H1 (cell line): ENCODE measurements at regions not wholly inside any gene's neighbourhood (a gene's known extent, or its start where the extent isn't known, plus 50 kb on each side); places are given as distances from the start of the nearest gene placed in this dataset.

Source experiments
- CTCF ChIA-PET: fragments of 300-600 bp; sonication (Branson Sonifier 250); formaldehyde crosslinking; loops from one replicate; lab custom pipeline; 2021; ENCODE audit not compliant: partially characterized antibody; lab: Charles Lee
- POLR2A ChIA-PET: fragments of 300-600 bp; sonication (Branson Sonifier 250); formaldehyde crosslinking; loops from one replicate; lab custom pipeline; 2021; ENCODE audit warnings: inconsistent platforms; ENCODE audit not compliant: partially characterized antibody; lab: Charles Lee
- DNase-seq, 2 experiments: peaks; one replicate each; pipeline versions ENCODE4 v3.0.0 to v3.0.0-alpha.2; 2010 to 2022; ENCODE audit warnings: low spot score in 2 of 2, low read depth in 1 of 2, mixed read lengths in 1 of 2
- FAIRE-seq: peaks from 2 replicates; lab custom pipeline; 2011; peaks lifted over from hg19 to GRCh38; lab: Jason Lieb, UNC
- H2AFZ ChIP-seq: 2 replicates; pipeline ENCODE4 v1.8.1; 2012; ENCODE audit warnings: low read length, inconsistent platforms
- H2AK5ac ChIP-seq: 2 replicates; pipeline ENCODE4 v1.6.1; 2013; ENCODE audit warnings: low read depth, low read length
- H2BK120ac ChIP-seq: replicated peaks from 2 replicates; pipeline ENCODE3; 2013; ENCODE audit warnings: low read depth, low read length, inconsistent platforms
- H2BK12ac ChIP-seq: 2 replicates; pipeline ENCODE4 v1.6.1; 2013; ENCODE audit warnings: low read depth, low read length
- H2BK15ac ChIP-seq: 2 replicates; pipeline ENCODE4 v1.6.1; 2013; ENCODE audit warnings: low read length
- H2BK20ac ChIP-seq: 2 replicates; pipeline ENCODE4 v1.6.1; 2013; ENCODE audit warnings: low read length
- H2BK5ac ChIP-seq: 2 replicates; pipeline ENCODE4 v1.6.1; 2013; ENCODE audit warnings: low read depth, low read length
- H3K14ac ChIP-seq: 2 replicates; pipeline ENCODE4 v1.6.1; 2013; ENCODE audit warnings: inconsistent platforms; ENCODE audit not compliant: insufficient read length
- H3K18ac ChIP-seq: 2 replicates; pipeline ENCODE4 v1.6.1; 2013; ENCODE audit warnings: low read length; ENCODE audit errors: extremely low read depth
- H3K23ac ChIP-seq: 2 replicates; pipeline ENCODE4 v1.6.1; 2013; ENCODE audit warnings: inconsistent platforms; ENCODE audit not compliant: insufficient read length
- H3K23me2 ChIP-seq: 2 replicates; pipeline ENCODE4 v1.6.1; 2013; ENCODE audit warnings: low read depth, low read length
- H3K27ac ChIP-seq: 2 replicates; pipeline ENCODE4 v1.6.1; 2011; ENCODE audit warnings: low read depth, low read length, inconsistent platforms
- H3K27me3 ChIP-seq, 4 experiments: replicated peaks in 1 of 4; 1 replicate in 1 of 4; 2 replicates in 3 of 4; pipeline versions ENCODE4 v1.6.1 to v1.8.1; 2011 to 2013; ENCODE audit warnings: low read length in 3 of 4, mild to moderate bottlenecking in 3 of 4, inconsistent platforms in 2 of 4, mixed read lengths in 2 of 4, moderate library complexity in 1 of 4; ENCODE audit not compliant: control insufficient read depth in 3 of 4, insufficient read depth in 3 of 4; ENCODE audit errors: extremely low read depth in 1 of 4
- H3K36me3 ChIP-seq, 4 experiments: 2 replicates each; pipeline versions ENCODE4 v1.6.1 to v1.8.1; 2011 to 2013; ENCODE audit warnings: mild to moderate bottlenecking in 4 of 4, low read length in 3 of 4, moderate library complexity in 2 of 4, control low read depth in 1 of 4, inconsistent platforms in 1 of 4; ENCODE audit not compliant: insufficient read depth in 4 of 4, control insufficient read depth in 2 of 4
- H3K4ac ChIP-seq: replicated peaks from 2 replicates; pipeline ENCODE3; 2013; ENCODE audit warnings: low read length, low read depth, mixed read lengths, inconsistent platforms; ENCODE audit not compliant: insufficient read length
- H3K4me1 ChIP-seq, 4 experiments: replicated peaks in 1 of 4; 1 replicate in 1 of 4; 2 replicates in 3 of 4; pipeline versions ENCODE4 v1.6.1 to v1.8.1; 2011 to 2013; ENCODE audit warnings: low read length in 3 of 4, inconsistent platforms in 2 of 4, mixed read lengths in 1 of 4; ENCODE audit not compliant: insufficient read depth in 4 of 4, control insufficient read depth in 3 of 4
- H3K4me2 ChIP-seq, 2 experiments: 2 replicates each; pipeline versions ENCODE4 v1.6.1 to v1.8.1; 2011 to 2013; ENCODE audit warnings: low read depth in 2 of 2, low read length in 2 of 2, control low read depth in 1 of 2, inconsistent platforms in 1 of 2, mild to moderate bottlenecking in 1 of 2; ENCODE audit not compliant: insufficient read depth in 1 of 2
- H3K4me3 ChIP-seq, 4 experiments: fragments of 200-600, 300-600 bp in 1 of 4; sonication (generic), shearing (Covaris generic), sonication (Bioruptor Twin) in 1 of 4; 2 replicates each; pipeline versions ENCODE4 v1.5.1 to v1.8.1; 2011 to 2016; ENCODE audit warnings: low read length in 4 of 4, low read depth in 3 of 4, control low read depth in 2 of 4, inconsistent platforms in 2 of 4, mild to moderate bottlenecking in 2 of 4, mixed read lengths in 1 of 4, moderate library complexity in 1 of 4; ENCODE audit not compliant: insufficient read depth in 2 of 4; ENCODE audit errors: extremely low read depth in 1 of 4
- H3K56ac ChIP-seq: replicated peaks from 2 replicates; pipeline ENCODE3; 2013; ENCODE audit warnings: low read depth, mild to moderate bottlenecking, mixed read lengths, low read length, inconsistent platforms; ENCODE audit not compliant: insufficient read length
- H3K79me1 ChIP-seq: 2 replicates; pipeline ENCODE4 v1.6.1; 2013; ENCODE audit warnings: low read depth, low read length, control low read depth
- H3K79me2 ChIP-seq, 2 experiments: 2 replicates each; pipeline versions ENCODE4 v1.6.1 to v1.8.1; 2012 to 2013; ENCODE audit warnings: low read length in 2 of 2, mild to moderate bottlenecking in 2 of 2, inconsistent platforms in 1 of 2; ENCODE audit not compliant: insufficient read depth in 2 of 2, control insufficient read depth in 1 of 2
- H3K9ac ChIP-seq, 4 experiments: replicated peaks in 1 of 4; 1 replicate in 1 of 4; 2 replicates in 3 of 4; pipeline versions ENCODE4 v1.6.1 to v1.8.1; 2011 to 2013; ENCODE audit warnings: low read depth in 3 of 4, low read length in 3 of 4, control low read depth in 2 of 4, mild to moderate bottlenecking in 2 of 4, moderate library complexity in 2 of 4, inconsistent platforms in 1 of 4; ENCODE audit errors: extremely low read depth in 1 of 4
- H3K9me3 ChIP-seq, 2 experiments: 2 replicates each; pipeline versions ENCODE4 v1.6.1 to v1.8.1; 2012 to 2013; ENCODE audit warnings: mild to moderate bottlenecking in 2 of 2, moderate library complexity in 2 of 2, control low read depth in 1 of 2, inconsistent platforms in 1 of 2, low read depth in 1 of 2, low read length in 1 of 2, mixed read lengths in 1 of 2; ENCODE audit not compliant: insufficient read depth in 2 of 2
- H4K20me1 ChIP-seq, 2 experiments: replicated peaks in 1 of 2; 2 replicates each; pipeline versions ENCODE3 to v1.8.1; 2011 to 2013; ENCODE audit warnings: inconsistent platforms in 2 of 2, low read length in 2 of 2, mild to moderate bottlenecking in 1 of 2; ENCODE audit not compliant: insufficient read depth in 2 of 2, control insufficient read depth in 1 of 2
- H4K5ac ChIP-seq: 2 replicates; pipeline ENCODE4 v1.6.1; 2013; ENCODE audit warnings: low read length, low read depth, mixed read lengths, inconsistent platforms; ENCODE audit not compliant: insufficient read length
- H4K8ac ChIP-seq: 2 replicates; pipeline ENCODE4 v1.8.0; 2013; ENCODE audit warnings: mild to moderate bottlenecking, moderate library complexity, low read length, inconsistent platforms; ENCODE audit not compliant: insufficient read depth; ENCODE audit errors: extremely low read depth
- H4K91ac ChIP-seq: replicated peaks from 2 replicates; pipeline ENCODE3; 2013; ENCODE audit warnings: low read length, mixed read lengths, inconsistent platforms; ENCODE audit not compliant: insufficient read length
- CEBPB ChIP-seq: IDR thresholded peaks from 2 replicates; pipeline ENCODE4 v1.6.1; 2012; ENCODE audit warnings: low read depth, low read length
- EP300 ChIP-seq, 2 experiments: IDR thresholded peaks; 1 replicate in 1 of 2; 2 replicates in 1 of 2; pipeline ENCODE4 v1.6.1; 2011 to 2012; ENCODE audit warnings: low read depth in 2 of 2, low read length in 2 of 2, mild to moderate bottlenecking in 2 of 2, borderline replicate concordance in 1 of 2, inconsistent platforms in 1 of 2, moderate library complexity in 1 of 2
- WGBS, 2 experiments: shearing (Covaris generic) in 1 of 2; methylation state at CpG; one replicate each; pipeline versions ENCODE4 v1.1.6 to v1.1.7; 2013 to 2015; ENCODE audit warnings: low lambda C conversion rate in 2 of 2, mixed read lengths in 2 of 2, inconsistent platforms in 1 of 2, low coverage in 1 of 2, missing lambda C conversion rate in 1 of 2; ENCODE audit not compliant: insufficient replicate concordance in 2 of 2, insufficient coverage in 1 of 2, insufficient read length in 1 of 2; ENCODE audit errors: extremely low coverage in 1 of 2, missing lambda C conversion rate in 1 of 2; 5-methylcytosine and 5-hydroxymethylcytosine counted together
- TF ChIP-seq, protein P1 (sequence below): IDR thresholded peaks from 2 replicates; pipeline ENCODE4 v1.6.1; 2011; ENCODE audit warnings: low read depth, mild to moderate bottlenecking, low read length; ENCODE audit not compliant: insufficient read depth

DNA sequence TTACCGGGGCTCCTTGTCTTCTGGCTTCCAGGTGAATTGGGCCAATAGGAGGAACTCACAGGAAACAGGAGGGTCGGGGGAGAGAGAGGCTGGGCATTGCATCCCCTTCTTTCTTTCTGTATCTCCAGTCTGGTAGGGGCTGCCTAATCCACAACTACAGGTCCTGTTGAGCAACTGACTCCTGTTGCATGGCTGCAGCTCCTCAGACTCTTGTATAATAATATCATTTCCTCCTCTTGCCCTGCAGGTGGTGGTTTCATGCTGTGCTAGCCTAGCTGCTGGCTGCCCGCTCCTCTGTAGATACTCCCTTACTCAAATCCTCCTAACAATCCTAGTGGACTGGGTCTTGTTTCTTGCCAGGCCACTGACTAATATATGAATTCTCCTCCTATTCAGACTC, 276.5 kb upstream of the SMIM30 start:
- 0 out of 4 replicates have a peak, but pooled peaks cover 0 to 2% of the 10 kb centered on the region in 2 experiments for H3K9me3 ChIP-seq
- H3K27me3 ChIP-seq, result no peaks in the 10 kb centered on the region
- H4K5ac ChIP-seq, result no peak overlapping the region
- ChIA-PET POLR2A (no interaction called here), CTCF (interaction anchor here (0.6 to 1.9 kb wide), 3 partner anchors 9 to 32 kb away, joined by 3 to 6 read pairs (median 5); no protein-coding TSS in a partner anchor)
- H2BK120ac ChIP-seq, result no peak overlapping the region
- peak; percentile 72 for FAIRE-seq
- peaks cover 0 to 9% (median 7%) of the 10 kb centered on the region in 4 experiments; a peak in 5 of 7 replicates for H3K4me1 ChIP-seq
- H3K4me3 ChIP-seq, result no peak overlapping the region
- H4K20me1 ChIP-seq, result no peaks in the 10 kb centered on the region
- H3K14ac ChIP-seq, result no peak overlapping the region
- H3K23ac ChIP-seq, result no peak overlapping the region
- no peak overlapping the region for H4K91ac ChIP-seq
- WGBS, 2 experiments, result 22% methylated on average over 3 of the region's 3 CpGs; no CpG with 5 or more reads in 1 of the 2 experiments
- H3K9ac ChIP-seq, result no peak overlapping the region
- H2BK15ac ChIP-seq, result no peak overlapping the region
- no peaks in the 10 kb centered on the region for H3K79me2 ChIP-seq
- no peak overlapping the region for H3K27ac ChIP-seq
- no peak overlapping the region for H3K56ac ChIP-seq
- H3K4ac ChIP-seq, result no peak overlapping the region
- H2BK5ac ChIP-seq, result no peak overlapping the region
- TF ChIP-seq, protein P1, sequence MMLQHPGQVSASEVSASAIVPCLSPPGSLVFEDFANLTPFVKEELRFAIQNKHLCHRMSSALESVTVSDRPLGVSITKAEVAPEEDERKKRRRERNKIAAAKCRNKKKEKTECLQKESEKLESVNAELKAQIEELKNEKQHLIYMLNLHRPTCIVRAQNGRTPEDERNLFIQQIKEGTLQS, result no peak
- TF ChIP-seq CEBPB (peak; percentile 85; the same call in 1 of the 2 replicates), EP300 (IDR thresholded peaks at IDR 0.05; ENCODE audit: borderline replicate concordance in 1 of 2, low read depth in 2 of 2, low read length in 2 of 2) (peak in 1 of 2 experiments; percentile 66; a peak in 1 of 3 replicates)
- no peak overlapping the region for H2AK5ac ChIP-seq
- H2BK20ac ChIP-seq, result no peak overlapping the region
- no peaks in the 10 kb centered on the region for H3K36me3 ChIP-seq
- no peaks in the 10 kb centered on the region for H3K79me1 ChIP-seq
- H4K8ac ChIP-seq, result no peak overlapping the region
- H2BK12ac ChIP-seq, result no peak overlapping the region
- no peak overlapping the region for H2AFZ ChIP-seq
- DNase-seq, result peak; percentile 47 to 66
- no peak overlapping the region; a peak in 1 of 4 replicates for H3K4me2 ChIP-seq
- no peak overlapping the region for H3K18ac ChIP-seq
- no peaks in the 10 kb centered on the region for H3K23me2 ChIP-seq
